SH-SY5Y (cell line): ENCODE measurements at regions not wholly inside any gene's neighbourhood (a gene's known extent, or its start where the extent isn't known, plus 50 kb on each side); places are given as distances from the start of the nearest gene placed in this dataset.

Experiments used
- GATA2 ChIP-seq: IDR thresholded peaks from 2 replicates; pipeline ENCODE4 v1.6.1; 2011; ENCODE audit warnings: mild to moderate bottlenecking, low read depth, low read length
- GATA3 ChIP-seq: IDR thresholded peaks from 2 replicates; pipeline ENCODE4 v1.6.1; 2011; ENCODE audit warnings: low read depth, mild to moderate bottlenecking, low read length, moderate library complexity

DNA sequence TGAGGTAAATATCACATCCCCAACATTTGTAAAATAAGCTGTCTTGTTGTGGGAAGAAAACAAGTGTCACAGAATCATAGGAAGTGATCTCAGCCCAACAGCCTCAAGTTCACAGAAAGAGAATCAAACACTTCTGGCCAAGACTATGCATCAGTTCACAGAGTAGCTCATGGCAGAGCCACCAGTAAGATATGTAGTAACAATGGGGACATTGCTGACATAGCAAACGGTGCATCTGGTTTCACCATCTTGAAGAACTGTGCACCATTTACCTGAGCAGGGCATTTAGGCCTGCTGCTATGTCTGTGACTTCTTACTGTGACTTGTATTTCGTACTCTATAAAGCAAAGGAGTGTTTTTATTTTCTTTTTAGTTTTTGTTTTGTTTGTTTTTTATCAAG lies 585.3 kb upstream of the FAT3 start:
- TF ChIP-seq GATA3 (no peak), GATA2 (no peak)
